H9 (cell line): ENCODE measurements at regions not wholly inside any gene's neighbourhood (a gene's known extent, or its start where the extent isn't known, plus 50 kb on each side); places are given as distances from the start of the nearest gene placed in this dataset.

Experiments used
- DNase-seq: peaks from one replicate; pipeline ENCODE4 v3.0.0-alpha.2; 2017
- H2AFZ ChIP-seq: one replicate; pipeline ENCODE4 v1.6.1; 2013; ENCODE audit warnings: mild to moderate bottlenecking, low read length, control low read depth, moderate library complexity
- H2AK5ac ChIP-seq: 2 replicates; pipeline ENCODE4 v1.6.1; 2013; ENCODE audit warnings: low read length, control low read depth, mixed read lengths; ENCODE audit not compliant: insufficient read length
- H2BK120ac ChIP-seq: one replicate; pipeline ENCODE4 v1.6.1; 2013; ENCODE audit warnings: low read depth, mild to moderate bottlenecking, low read length, control low read depth, inconsistent platforms; ENCODE audit not compliant: poor library complexity, severe bottlenecking
- H2BK12ac ChIP-seq: 2 replicates; pipeline ENCODE4 v1.6.1; 2013; ENCODE audit warnings: low read length, control low read depth, mixed read lengths, low read depth; ENCODE audit not compliant: insufficient read length
- H2BK15ac ChIP-seq: 2 replicates; pipeline ENCODE4 v1.6.1; 2013; ENCODE audit warnings: low read depth, low read length, control low read depth
- H2BK20ac ChIP-seq: one replicate; pipeline ENCODE4 v1.6.1; 2013; ENCODE audit warnings: low read depth, mild to moderate bottlenecking, low read length, control low read depth, inconsistent platforms; ENCODE audit not compliant: poor library complexity, severe bottlenecking
- H2BK5ac ChIP-seq: 2 replicates; pipeline ENCODE4 v1.6.1; 2013; ENCODE audit warnings: low read length, control low read depth, mixed read lengths; ENCODE audit not compliant: insufficient read length
- H3K14ac ChIP-seq: 2 replicates; pipeline ENCODE4 v1.6.1; 2013; ENCODE audit warnings: low read length, control low read depth; ENCODE audit not compliant: insufficient read depth
- H3K18ac ChIP-seq: 2 replicates; pipeline ENCODE4 v1.6.1; 2013; ENCODE audit warnings: low read depth, mild to moderate bottlenecking, mixed read lengths, low read length, control low read depth; ENCODE audit not compliant: insufficient read length
- H3K23ac ChIP-seq: 2 replicates; pipeline ENCODE4 v1.6.1; 2013; ENCODE audit warnings: low read length, control low read depth, mixed read lengths, low read depth; ENCODE audit not compliant: insufficient read length
- H3K23me2 ChIP-seq: 2 replicates; pipeline ENCODE4 v1.6.1; 2013; ENCODE audit warnings: low read depth, mild to moderate bottlenecking, mixed read lengths, low read length, control low read depth; ENCODE audit not compliant: insufficient read length, poor library complexity, severe bottlenecking
- H3K27ac ChIP-seq: 2 replicates; pipeline ENCODE4 v1.5.1; 2013; ENCODE audit warnings: low read length, control low read depth, mixed read lengths, low read depth; ENCODE audit not compliant: insufficient read length
- H3K27me3 ChIP-seq: 2 replicates; pipeline ENCODE4 v1.6.1; 2013; ENCODE audit warnings: low read length, control low read depth, inconsistent platforms; ENCODE audit not compliant: insufficient read depth
- H3K4ac ChIP-seq: 2 replicates; pipeline ENCODE4 v1.6.1; 2013; ENCODE audit warnings: low read depth, mild to moderate bottlenecking, control low read depth, inconsistent platforms, low read length, moderate library complexity
- H3K4me1 ChIP-seq: 2 replicates; pipeline ENCODE4 v1.6.1; 2013; ENCODE audit warnings: low read length, control low read depth, inconsistent platforms; ENCODE audit not compliant: insufficient read depth
- H3K4me2 ChIP-seq: 2 replicates; pipeline ENCODE4 v1.6.1; 2013; ENCODE audit warnings: low read length, control low read depth, mixed read lengths; ENCODE audit not compliant: insufficient read length, insufficient read depth
- H3K56ac ChIP-seq: 2 replicates; pipeline ENCODE4 v1.6.1; 2013; ENCODE audit warnings: low read depth, mild to moderate bottlenecking, mixed read lengths, low read length, control low read depth; ENCODE audit not compliant: insufficient read length
- H3K79me1 ChIP-seq: 2 replicates; pipeline ENCODE4 v1.6.1; 2013; ENCODE audit warnings: low read depth, mild to moderate bottlenecking, moderate library complexity, low read length, control low read depth, inconsistent platforms; ENCODE audit not compliant: insufficient read depth, poor library complexity, severe bottlenecking
- H3K79me2 ChIP-seq: 2 replicates; pipeline ENCODE4 v1.6.1; 2013; ENCODE audit warnings: low read length, control low read depth, inconsistent platforms; ENCODE audit not compliant: insufficient read depth
- H3K9ac ChIP-seq: 2 replicates; pipeline ENCODE4 v1.6.1; 2013; ENCODE audit warnings: low read length, control low read depth, mixed read lengths; ENCODE audit not compliant: insufficient read length; ENCODE audit errors: extremely low read depth
- H3K9me3 ChIP-seq: one replicate; pipeline ENCODE4 v1.6.1; 2013; ENCODE audit warnings: low read depth, low read length, inconsistent platforms; ENCODE audit not compliant: control insufficient read depth
- H3T11ph ChIP-seq: one replicate; pipeline ENCODE4 v1.6.1; 2013; ENCODE audit warnings: mild to moderate bottlenecking, low read length, control low read depth, inconsistent platforms
- H4K20me1 ChIP-seq: one replicate; pipeline ENCODE4 v1.6.1; 2013; ENCODE audit not compliant: control insufficient read depth, insufficient read length, insufficient read depth
- H4K5ac ChIP-seq: 2 replicates; pipeline ENCODE4 v1.6.1; 2013; ENCODE audit warnings: low read depth, mild to moderate bottlenecking, mixed read lengths, low read length, control low read depth; ENCODE audit not compliant: insufficient read length
- H4K8ac ChIP-seq: replicated peaks from 2 replicates; pipeline ENCODE4 v1.6.1; 2013; ENCODE audit warnings: low read length, control low read depth, mixed read lengths, low read depth; ENCODE audit not compliant: insufficient read length
- H4K91ac ChIP-seq: 2 replicates; pipeline ENCODE4 v1.6.1; 2013; ENCODE audit warnings: low read depth, mild to moderate bottlenecking, moderate library complexity, mixed read lengths, low read length, control low read depth; ENCODE audit not compliant: insufficient read length
- H3K27ac Mint-ChIP-seq, 3 experiments: 2 replicates in 2 of 3; 3 replicates in 1 of 3; pipeline ENCODE4 v1.8.0; 2020 to 2021; ENCODE audit warnings: mixed read lengths in 3 of 3, mild to moderate bottlenecking in 1 of 3, moderate library complexity in 1 of 3
- H3K27me3 Mint-ChIP-seq: 2 replicates; pipeline ENCODE4 v1.8.0; 2021; ENCODE audit warnings: low read depth, mild to moderate bottlenecking, moderate library complexity, mixed read lengths
- H3K36me3 Mint-ChIP-seq, 3 experiments: 2 replicates in 2 of 3; 3 replicates in 1 of 3; pipeline ENCODE4 v1.8.0; 2020 to 2021; ENCODE audit warnings: low read depth in 3 of 3, mixed read lengths in 3 of 3; ENCODE audit not compliant: insufficient read depth in 1 of 3
- H3K4me1 Mint-ChIP-seq, 2 experiments: 2 replicates each; pipeline ENCODE4 v1.8.0; 2020; ENCODE audit warnings: mixed read lengths in 2 of 2
- H3K4me3 Mint-ChIP-seq, 2 experiments: 2 replicates in 1 of 2; 3 replicates in 1 of 2; pipeline ENCODE4 v1.8.0; 2020 to 2021; ENCODE audit warnings: mild to moderate bottlenecking in 2 of 2, mixed read lengths in 2 of 2, moderate library complexity in 1 of 2
- H3K9me3 Mint-ChIP-seq, 2 experiments: 2 replicates in 1 of 2; 3 replicates in 1 of 2; pipeline ENCODE4 v1.8.0; 2020; ENCODE audit warnings: mild to moderate bottlenecking in 2 of 2, mixed read lengths in 2 of 2, moderate library complexity in 1 of 2
- CTCF ChIP-seq: fragments of 200-600 bp; sonication (generic); conservative IDR thresholded peaks from 3 replicates; pipeline ENCODE4 v1.8.0; 2021; ENCODE audit warnings: antibody characterized with exemption, mild to moderate bottlenecking
- WGBS: extraction: QIAGEN DNeasy Blood & Tissue Kit; methylation state at CpG from one replicate; pipeline ENCODE4 v1.1.7; 2013; ENCODE audit warnings: missing lambda C conversion rate, low lambda C conversion rate, mixed read lengths; ENCODE audit not compliant: insufficient read length; ENCODE audit errors: extremely low coverage; 5-methylcytosine and 5-hydroxymethylcytosine counted together

GRCh38 chr6:135606392-135606791 is 108.9 kb upstream of the AHI1 start:
- no peak overlapping the region for H2BK12ac ChIP-seq
- Mint-ChIP-seq H3K4me3 (no peak overlapping the region), H3K4me1 (peaks cover 0 to 3% of the 10 kb centered on the region in 2 experiments; a peak in 1 of 4 replicates), H3K9me3 (no peaks in the 10 kb centered on the region), H3K27ac (no peak overlapping the region), H3K27me3 (no peaks in the 10 kb centered on the region), H3K36me3 (no peaks in the 10 kb centered on the region)
- H3K9ac ChIP-seq: no peak overlapping the region
- H2BK15ac ChIP-seq: no peak overlapping the region
- H3K56ac ChIP-seq: no peak overlapping the region
- no peaks in the 10 kb centered on the region for H3K23me2 ChIP-seq
- H4K20me1 ChIP-seq: no peaks in the 10 kb centered on the region
- H3K4me1 ChIP-seq: no peaks in the 10 kb centered on the region
- no peak overlapping the region for H3K14ac ChIP-seq
- H4K5ac ChIP-seq: no peak overlapping the region
- TF ChIP-seq CTCF: no peak
- no peak overlapping the region for H3T11ph ChIP-seq
- no peaks in the 10 kb centered on the region for H3K27me3 ChIP-seq
- WGBS: no CpG with 5 or more reads among the region's 2 CpGs
- DNase-seq: no peak
- H2BK20ac ChIP-seq: no peak overlapping the region
- H2BK5ac ChIP-seq: no peak overlapping the region
- no peak overlapping the region for H3K4ac ChIP-seq
- no peak overlapping the region for H3K23ac ChIP-seq
- no peak overlapping the region for H3K18ac ChIP-seq
- H3K79me1 ChIP-seq: no peaks in the 10 kb centered on the region
- H4K8ac ChIP-seq: no peak overlapping the region
- H2BK120ac ChIP-seq: no peak overlapping the region
- H3K27ac ChIP-seq: no peak overlapping the region
- no peak overlapping the region for H3K4me2 ChIP-seq
- no peak overlapping the region for H4K91ac ChIP-seq
- H2AFZ ChIP-seq: no peak overlapping the region
- H3K79me2 ChIP-seq: no peaks in the 10 kb centered on the region
- H3K9me3 ChIP-seq: no peaks in the 10 kb centered on the region
- H2AK5ac ChIP-seq: no peak overlapping the region
